CD14-positive monocyte (primary cell): ENCODE measurements at regions not wholly inside any gene's neighbourhood (a gene's known extent, or its start where the extent isn't known, plus 50 kb on each side); places are given as distances from the start of the nearest gene placed in this dataset.
"Not testable (repeated sequence)": the region's sequence is repeated elsewhere in the genome, so short reads cannot be mapped to it uniquely, and the experiment has no call there.

ENCODE experiments used
- DNase-seq, 3 donors: peaks; one replicate each; pipeline ENCODE4 v3.0.0-alpha.2; 2011 to 2022
- H2AFZ ChIP-seq: 2 replicates; pipeline ENCODE4 v1.6.0; 2012; ENCODE audit warnings: mild to moderate bottlenecking, low read depth, low read length, inconsistent platforms; ENCODE audit not compliant: insufficient read depth, poor library complexity, severe bottlenecking
- H3K27ac ChIP-seq, 2 donors: 1 replicate in 1 of 2; 2 replicates in 1 of 2; pipeline ENCODE4 v1.5.1; 2012 to 2013; ENCODE audit warnings: low read length in 2 of 2, control low read depth in 1 of 2, inconsistent platforms in 1 of 2, low read depth in 1 of 2, mild to moderate bottlenecking in 1 of 2
- H3K27me3 ChIP-seq, 2 donors: one replicate each; pipeline versions ENCODE4 v1.6.0 to v1.6.1; 2011 to 2013; ENCODE audit warnings: low read length in 2 of 2; ENCODE audit not compliant: control insufficient read depth in 2 of 2, insufficient read depth in 2 of 2
- H3K36me3 ChIP-seq, 2 donors: replicated peaks in 1 of 2; 1 replicate in 1 of 2; 2 replicates in 1 of 2; pipeline versions ENCODE4 v1.5.1 to v1.6.1; 2012 to 2013; ENCODE audit warnings: low read length in 2 of 2, control low read depth in 1 of 2, inconsistent platforms in 1 of 2, mild to moderate bottlenecking in 1 of 2; ENCODE audit not compliant: insufficient read depth in 2 of 2, control insufficient read depth in 1 of 2
- H3K4me1 ChIP-seq, 2 donors: 1 replicate in 1 of 2; 2 replicates in 1 of 2; pipeline versions ENCODE4 v1.5.1 to v1.6.1; 2012 to 2013; ENCODE audit warnings: low read length in 2 of 2, control low read depth in 1 of 2, inconsistent platforms in 1 of 2, mild to moderate bottlenecking in 1 of 2, moderate library complexity in 1 of 2; ENCODE audit not compliant: insufficient read depth in 2 of 2, control insufficient read depth in 1 of 2
- H3K4me2 ChIP-seq: replicated peaks from 2 replicates; pipeline ENCODE3; 2012; ENCODE audit warnings: low read length, moderate library complexity, mild to moderate bottlenecking; ENCODE audit not compliant: poor library complexity, severe bottlenecking; ENCODE audit errors: extremely low read depth
- H3K4me3 ChIP-seq, 3 experiments: fragments of 200-600 bp in 1 of 3; sonication (generic) in 1 of 3; replicated peaks in 1 of 3; 1 replicate in 2 of 3; 2 replicates in 1 of 3; pipeline ENCODE4 v1.5.1; 2011 to 2013; ENCODE audit warnings: low read length in 3 of 3, mild to moderate bottlenecking in 3 of 3, control low read depth in 2 of 3, low read depth in 2 of 3, inconsistent platforms in 1 of 3, moderate library complexity in 1 of 3
- H3K79me2 ChIP-seq: 2 replicates; pipeline ENCODE4 v1.6.0; 2012; ENCODE audit warnings: mild to moderate bottlenecking, control low read depth, inconsistent platforms, low read length, moderate library complexity; ENCODE audit not compliant: insufficient read depth
- H3K9ac ChIP-seq: 2 replicates; pipeline ENCODE4 v1.6.0; 2017; ENCODE audit warnings: low read length, mild to moderate bottlenecking; ENCODE audit not compliant: insufficient read depth, poor library complexity, severe bottlenecking
- H3K9me3 ChIP-seq, 2 donors: replicated peaks in 1 of 2; 1 replicate in 1 of 2; 2 replicates in 1 of 2; pipeline versions ENCODE4 v1.5.1 to v1.6.1; 2012 to 2013; ENCODE audit warnings: low read length in 2 of 2, control low read depth in 1 of 2; ENCODE audit not compliant: control insufficient read depth in 1 of 2, insufficient read depth in 1 of 2
- H4K20me1 ChIP-seq: 2 replicates; pipeline ENCODE4 v1.6.0; 2012; ENCODE audit warnings: mild to moderate bottlenecking, low read length, control low read depth, moderate library complexity; ENCODE audit not compliant: insufficient read depth
- H3K27ac Mint-ChIP-seq, 7 donors: one replicate each; pipeline ENCODE4 v1.8.0; 2020; ENCODE audit warnings: mild to moderate bottlenecking in 7 of 7, mixed read lengths in 7 of 7, moderate library complexity in 6 of 7, inconsistent platforms in 2 of 7
- H3K27me3 Mint-ChIP-seq, 3 donors: one replicate each; pipeline ENCODE4 v1.8.0; 2021 to 2022; ENCODE audit warnings: low read depth in 3 of 3, mild to moderate bottlenecking in 3 of 3, mixed read lengths in 3 of 3, moderate library complexity in 3 of 3, inconsistent platforms in 1 of 3
- H3K36me3 Mint-ChIP-seq, 2 donors: one replicate each; pipeline ENCODE4 v1.8.0; 2020; ENCODE audit warnings: mixed read lengths in 2 of 2, inconsistent platforms in 1 of 2, mild to moderate bottlenecking in 1 of 2
- H3K4me1 Mint-ChIP-seq: one replicate; pipeline ENCODE4 v1.8.0; 2020; ENCODE audit warnings: mild to moderate bottlenecking, mixed read lengths
- H3K4me3 Mint-ChIP-seq, 2 donors: one replicate each; pipeline ENCODE4 v1.8.0; 2020; ENCODE audit warnings: mild to moderate bottlenecking in 2 of 2, mixed read lengths in 2 of 2, moderate library complexity in 1 of 2
- H3K9me3 Mint-ChIP-seq, 7 donors: one replicate each; pipeline ENCODE4 v1.8.0; 2020 to 2022; ENCODE audit warnings: mixed read lengths in 7 of 7, mild to moderate bottlenecking in 6 of 7, moderate library complexity in 6 of 7, inconsistent platforms in 2 of 7
- CTCF ChIP-seq: fragments of 200-600 bp; IDR thresholded peaks from one replicate; pipeline ENCODE4 v1.8.0; 2022; ENCODE audit warnings: antibody characterized with exemption, mild to moderate bottlenecking
- WGBS: methylation state at CpG from one replicate; pipeline ENCODE4 v1.1.5; 2013; ENCODE audit warnings: missing lambda C conversion rate; ENCODE audit not compliant: insufficient coverage; 5-methylcytosine and 5-hydroxymethylcytosine counted together
- intact Hi-C, 2 donors: fragments of 100-400 bp; cut with micrococcal nuclease; formaldehyde crosslinking; loops; one replicate each; pipeline versions ENCODE4 v1.15.0 to v1.15.1; 2023

GRCh38 chr9:26637101-26637500 lies 255.5 kb downstream of the CAAP1 start:
- no peak overlapping the region for H3K4me3 Mint-ChIP-seq
- intact Hi-C loops: no loop called here
- H3K9ac ChIP-seq: no peak overlapping the region
- no peak overlapping the region for H3K27ac ChIP-seq
- no peaks in the 10 kb centered on the region for H4K20me1 ChIP-seq
- H3K27me3 Mint-ChIP-seq: peaks cover 0 to 6% (median 2%) of the 10 kb centered on the region in 3 donors
- peaks cover 0 to 19% (median 7%) of the 10 kb centered on the region in 7 donors for H3K9me3 Mint-ChIP-seq
- DNase-seq: no peak
- H3K4me2 ChIP-seq: no peak overlapping the region
- WGBS: no CpG with 5 or more reads among the region's 4 CpGs
- H3K9me3 ChIP-seq: peaks cover 0 to 4% of the 10 kb centered on the region in 2 donors
- H2AFZ ChIP-seq: no peak overlapping the region
- H3K4me1 ChIP-seq: no peaks in the 10 kb centered on the region
- H3K27ac Mint-ChIP-seq: no peak overlapping the region
- no peak overlapping the region for H3K4me3 ChIP-seq
- TF ChIP-seq CTCF: no peak
- H3K36me3 ChIP-seq: no peaks in the 10 kb centered on the region
- H3K36me3 Mint-ChIP-seq: no peaks in the 10 kb centered on the region
- H3K27me3 ChIP-seq: no peaks in the 10 kb centered on the region
- H3K4me1 Mint-ChIP-seq: no peaks in the 10 kb centered on the region
- H3K79me2 ChIP-seq: no peaks in the 10 kb centered on the region

- H3K4me1 ChIP-seq, H3K36me3 Mint-ChIP-seq, H2AFZ ChIP-seq, intact Hi-C loops, H3K79me2 ChIP-seq, H3K9me3 Mint-ChIP-seq, H3K4me1 Mint-ChIP-seq, H3K27ac ChIP-seq, H3K4me3 Mint-ChIP-seq, H4K20me1 ChIP-seq, H3K9ac ChIP-seq, H3K4me2 ChIP-seq, H3K27me3 ChIP-seq, H3K9me3 ChIP-seq, DNase-seq, H3K36me3 ChIP-seq, H3K4me3 ChIP-seq, H3K27me3 Mint-ChIP-seq, H3K27ac Mint-ChIP-seq: not testable (repeated sequence)
- 81% methylated on average over 5 of the region's 12 CpGs for WGBS
These were observed 278.7 kb downstream of the CAAP1 start for GRCh38 chr9:26613851-26614350.
